ENCODE measurements at regions not wholly inside any gene's neighbourhood (a gene's known extent, or its start where the extent isn't known, plus 50 kb on each side); places are given as distances from the start of the nearest gene placed in this dataset.

DNA sequence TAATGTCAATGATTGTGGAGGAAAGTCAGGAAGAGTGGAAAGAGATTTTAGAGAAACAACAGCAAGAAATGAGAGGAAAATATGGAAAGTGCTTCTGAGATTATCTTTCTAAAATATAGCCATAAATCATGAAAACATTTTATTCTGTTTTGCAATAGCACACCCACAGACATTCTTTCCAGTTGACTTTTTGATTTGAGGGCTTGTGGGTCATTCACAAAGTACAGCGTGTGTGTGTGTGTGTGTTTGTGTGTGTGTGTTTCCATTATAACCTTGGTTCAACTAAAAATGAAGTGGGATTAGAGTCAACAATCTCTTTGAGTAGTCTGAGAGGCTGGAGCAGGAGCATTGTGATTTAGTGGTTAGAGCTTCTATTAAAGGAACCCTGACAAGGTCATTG, 116.6 kb upstream of the GAS1 start:
- TF ChIP-seq, protein P1, sequence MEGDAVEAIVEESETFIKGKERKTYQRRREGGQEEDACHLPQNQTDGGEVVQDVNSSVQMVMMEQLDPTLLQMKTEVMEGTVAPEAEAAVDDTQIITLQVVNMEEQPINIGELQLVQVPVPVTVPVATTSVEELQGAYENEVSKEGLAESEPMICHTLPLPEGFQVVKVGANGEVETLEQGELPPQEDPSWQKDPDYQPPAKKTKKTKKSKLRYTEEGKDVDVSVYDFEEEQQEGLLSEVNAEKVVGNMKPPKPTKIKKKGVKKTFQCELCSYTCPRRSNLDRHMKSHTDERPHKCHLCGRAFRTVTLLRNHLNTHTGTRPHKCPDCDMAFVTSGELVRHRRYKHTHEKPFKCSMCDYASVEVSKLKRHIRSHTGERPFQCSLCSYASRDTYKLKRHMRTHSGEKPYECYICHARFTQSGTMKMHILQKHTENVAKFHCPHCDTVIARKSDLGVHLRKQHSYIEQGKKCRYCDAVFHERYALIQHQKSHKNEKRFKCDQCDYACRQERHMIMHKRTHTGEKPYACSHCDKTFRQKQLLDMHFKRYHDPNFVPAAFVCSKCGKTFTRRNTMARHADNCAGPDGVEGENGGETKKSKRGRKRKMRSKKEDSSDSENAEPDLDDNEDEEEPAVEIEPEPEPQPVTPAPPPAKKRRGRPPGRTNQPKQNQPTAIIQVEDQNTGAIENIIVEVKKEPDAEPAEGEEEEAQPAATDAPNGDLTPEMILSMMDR (IDR thresholded peaks at IDR 0.05; ENCODE audit: low read depth, low read length, poor library complexity, severe bottlenecking), result no peak
- TF ChIP-seq EZH2phosphoT487 (IDR thresholded peaks at IDR 0.05; ENCODE audit: borderline replicate concordance, low read length), result no peak

Data from DOHH2 (cell line).